Sigmoid colon (tissue), 3 donors: ENCODE measurements at regions not wholly inside any gene's neighbourhood (a gene's known extent, or its start where the extent isn't known, plus 50 kb on each side); places are given as distances from the start of the nearest gene placed in this dataset.

Experiments
- CTCF ChIP-seq, 4 experiments: fragments of 450-650 bp in 3 of 4; fragments of 200-600 bp in 1 of 4; IDR thresholded peaks; one replicate each; pipeline ENCODE4 v1.5.1; 2016 to 2019; ENCODE audit warnings: antibody characterized with exemption in 4 of 4, mild to moderate bottlenecking in 3 of 4, moderate library complexity in 2 of 4
- POLR2A ChIP-seq, 2 donors: fragments of 450-650 bp; IDR thresholded peaks; one replicate each; pipeline ENCODE4 v1.6.1; 2016; ENCODE audit warnings: antibody characterized with exemption in 2 of 2, mild to moderate bottlenecking in 2 of 2, moderate library complexity in 2 of 2

- TF ChIP-seq CTCF (IDR thresholded peaks at IDR 0.05) (no peak), POLR2A (IDR thresholded peaks at IDR 0.05) (no peak)
Measured at GRCh38 chr14:97390096-97390724, 593.0 kb downstream of the VRK1 start.
